ENCODE measurements at regions not wholly inside any gene's neighbourhood (a gene's known extent, or its start where the extent isn't known, plus 50 kb on each side); places are given as distances from the start of the nearest gene placed in this dataset.
A peak's percentile ranks its signal among the peaks of the same experiment; 100 is the strongest.
"Not testable (repeated sequence)": the region's sequence is repeated elsewhere in the genome, so short reads cannot be mapped to it uniquely, and the experiment has no call there.

- TF ChIP-seq ZBTB6 (tag by site-specific recombination; IDR thresholded peaks at IDR 0.05) (no peak), FEZF1 (tag by site-specific recombination; IDR thresholded peaks at IDR 0.05) (no peak), KLF1 (tag by site-specific recombination; IDR thresholded peaks at IDR 0.05) (no peak)
Observed at GRCh38 chrX:76815754-76816153, 388.2 kb downstream of the MAGEE1 start (continued).

- CTCF ChIA-PET; H3K27ac ChIP-seq (ENCODE audit: extremely low read depth, low read depth, low read length); H3K9me3 ChIP-seq (ENCODE audit: control insufficient read depth, insufficient read depth, low read depth, low read length); H3K4me3 ChIP-seq (ENCODE audit: low read depth, low read length); POLR2A ChIA-PET; H3K4me1 ChIP-seq (ENCODE audit: control insufficient read depth, insufficient read depth, low read length); H3K36me3 ChIP-seq (ENCODE audit: control insufficient read depth in 2 of 2, insufficient read depth in 1 of 2, low read length in 2 of 2): not testable (repeated sequence)
- TF ChIP-seq ZNF280D (tag by site-specific recombination; IDR thresholded peaks at IDR 0.05) (peak; percentile 68; the same call in 1 of the 2 replicates), ZNF146 (tag by site-specific recombination; IDR thresholded peaks at IDR 0.05) (peak; percentile 88)
Observed at GRCh38 chrX:76817279-76817678, 389.8 kb downstream of the MAGEE1 start.

GRCh38 chrX:76821276-76821675 lies 393.8 kb downstream of the MAGEE1 start:
- POLR2A ChIA-PET: no interaction called here
- H3K36me3 ChIP-seq (ENCODE audit: control insufficient read depth in 2 of 2, insufficient read depth in 1 of 2, low read length in 2 of 2): no peaks in the 10 kb centered on the region
- TF ChIP-seq HOXD13 (CRISPR knock-in tag; IDR thresholded peaks at IDR 0.05; ENCODE audit: borderline replicate concordance) (no peak), BCL11A (tag by site-specific recombination; IDR thresholded peaks at IDR 0.05; ENCODE audit: low read depth) (no peak), ZNF138 (tag by site-specific recombination; IDR thresholded peaks at IDR 0.05; ENCODE audit: borderline replicate concordance) (no peak), ZXDB (tag by site-specific recombination; IDR thresholded peaks at IDR 0.05) (no peak), YY1 (tag by site-specific recombination; IDR thresholded peaks at IDR 0.05) (no peak), ZNF76 (tag by site-specific recombination; IDR thresholded peaks at IDR 0.05; ENCODE audit: borderline replicate concordance, low read depth) (no peak), ZNF16 (tag by site-specific recombination; IDR thresholded peaks at IDR 0.05; ENCODE audit: low read depth) (no peak)
- H3K9me3 ChIP-seq (ENCODE audit: control insufficient read depth, insufficient read depth, low read depth, low read length): no peaks in the 10 kb centered on the region
- CTCF ChIA-PET: no interaction called here
- H3K4me3 ChIP-seq (ENCODE audit: low read depth, low read length): no peak overlapping the region
- H3K27ac ChIP-seq (ENCODE audit: extremely low read depth, low read depth, low read length): no peak overlapping the region
- no peaks in the 10 kb centered on the region for H3K4me1 ChIP-seq (ENCODE audit: control insufficient read depth, insufficient read depth, low read length)

GRCh38 chrX:76827672-76828071 lies 400.2 kb downstream of the MAGEE1 start:
- ChIA-PET CTCF (interaction anchor here (1.2 kb wide), 1 partner anchor 8 kb away, joined by 4 read pairs; no protein-coding TSS in a partner anchor), POLR2A (no interaction called here)
- Histone ChIP-seq H3K4me1 (ENCODE audit: control insufficient read depth, insufficient read depth, low read length) (no peaks in the 10 kb centered on the region), H3K4me3 (ENCODE audit: low read depth, low read length) (no peak overlapping the region), H3K9me3 (ENCODE audit: control insufficient read depth, insufficient read depth, low read depth, low read length) (no peaks in the 10 kb centered on the region; the same call in 1 of the 2 replicates), H3K36me3 (ENCODE audit: control insufficient read depth in 2 of 2, insufficient read depth in 1 of 2, low read length in 2 of 2) (no peaks in the 10 kb centered on the region), H3K27ac (ENCODE audit: extremely low read depth, low read depth, low read length) (no peak overlapping the region)
- TF ChIP-seq ZNF785 (tag by site-specific recombination; IDR thresholded peaks at IDR 0.05): no peak
- TF ChIP-seq ZNF623 (tag by site-specific recombination; IDR thresholded peaks at IDR 0.05): no peak
- TF ChIP-seq ZNF423 (tag by site-specific recombination; IDR thresholded peaks at IDR 0.05): no peak

- H3K4me1 ChIP-seq (ENCODE audit: control insufficient read depth, insufficient read depth, low read length); H3K36me3 ChIP-seq (ENCODE audit: control insufficient read depth in 2 of 2, insufficient read depth in 1 of 2, low read length in 2 of 2); H3K4me3 ChIP-seq (ENCODE audit: low read depth, low read length); H3K9me3 ChIP-seq (ENCODE audit: control insufficient read depth, insufficient read depth, low read depth, low read length); CTCF ChIA-PET; H3K27ac ChIP-seq (ENCODE audit: extremely low read depth, low read depth, low read length); POLR2A ChIA-PET: not testable (repeated sequence)
Observed at GRCh38 chrX:76840902-76841301, 413.4 kb downstream of the MAGEE1 start.
